GM18498 (cell line): ENCODE measurements at regions not wholly inside any gene's neighbourhood (a gene's known extent, or its start where the extent isn't known, plus 50 kb on each side); places are given as distances from the start of the nearest gene placed in this dataset.

ENCODE experiments used
- ATAC-seq: cut with Tn5 transposase; IDR thresholded peaks from one replicate; pipeline ENCODE4 v1.9.1; 2021; ENCODE audit warnings: mild to moderate bottlenecking, moderate library complexity; ENCODE audit not compliant: unreplicated experiment

- no peak for ATAC-seq
Observed at GRCh38 chr5:117486879-117487391, 912.3 kb upstream of the SEMA6A start.

- ATAC-seq: no peak
Observed at GRCh38 chr5:117486261-117486660, 911.6 kb upstream of the SEMA6A start.

- ATAC-seq: no peak
Observed at GRCh38 chr5:117475919-117476318, 901.3 kb upstream of the SEMA6A start.

GRCh38 chr5:117473165-117473564, 898.5 kb upstream of the SEMA6A start:
- ATAC-seq: no peak

- no peak for ATAC-seq
Observed at GRCh38 chr5:117463881-117464570, 889.4 kb upstream of the SEMA6A start.

- ATAC-seq: no peak
Observed at GRCh38 chr5:117461966-117462365, 887.3 kb upstream of the SEMA6A start.

GRCh38 chr5:117461403-117461802, 886.8 kb upstream of the SEMA6A start:
- peak; percentile 56 for ATAC-seq

GRCh38 chr5:117457656-117458055, 883.0 kb upstream of the SEMA6A start:
- ATAC-seq: no peak

- ATAC-seq: no peak
Observed at GRCh38 chr5:117456866-117457470, 882.3 kb upstream of the SEMA6A start.

- ATAC-seq: peak; percentile 20
Observed at GRCh38 chr5:117455236-117456233, 880.9 kb upstream of the SEMA6A start.

- peak; percentile 94 for ATAC-seq
Observed at GRCh38 chr5:117454716-117455212, 880.1 kb upstream of the SEMA6A start.

GRCh38 chr5:117436846-117437245, 862.2 kb upstream of the SEMA6A start:
- ATAC-seq: no peak

- ATAC-seq: no peak
Observed at GRCh38 chr5:117435203-117435602, 860.6 kb upstream of the SEMA6A start.

GRCh38 chr5:117434254-117434653, 859.6 kb upstream of the SEMA6A start:
- no peak for ATAC-seq

- no peak for ATAC-seq
Observed at GRCh38 chr5:117433818-117434217, 859.2 kb upstream of the SEMA6A start.

- no peak for ATAC-seq
Observed at GRCh38 chr5:117431091-117431490, 856.5 kb upstream of the SEMA6A start.

- no peak for ATAC-seq
Observed at GRCh38 chr5:117425163-117425562, 850.5 kb upstream of the SEMA6A start.

- ATAC-seq: no peak
Observed at GRCh38 chr5:117424559-117424958, 849.9 kb upstream of the SEMA6A start.

GRCh38 chr5:117417501-117417900, 842.9 kb upstream of the SEMA6A start:
- ATAC-seq: no peak

GRCh38 chr5:117414926-117415325, 840.3 kb upstream of the SEMA6A start:
- no peak for ATAC-seq

- ATAC-seq: no peak
Observed at GRCh38 chr5:117411701-117412100, 837.1 kb upstream of the SEMA6A start.
